ENCODE measurements at regions not wholly inside any gene's neighbourhood (a gene's known extent, or its start where the extent isn't known, plus 50 kb on each side); places are given as distances from the start of the nearest gene placed in this dataset.

DNA sequence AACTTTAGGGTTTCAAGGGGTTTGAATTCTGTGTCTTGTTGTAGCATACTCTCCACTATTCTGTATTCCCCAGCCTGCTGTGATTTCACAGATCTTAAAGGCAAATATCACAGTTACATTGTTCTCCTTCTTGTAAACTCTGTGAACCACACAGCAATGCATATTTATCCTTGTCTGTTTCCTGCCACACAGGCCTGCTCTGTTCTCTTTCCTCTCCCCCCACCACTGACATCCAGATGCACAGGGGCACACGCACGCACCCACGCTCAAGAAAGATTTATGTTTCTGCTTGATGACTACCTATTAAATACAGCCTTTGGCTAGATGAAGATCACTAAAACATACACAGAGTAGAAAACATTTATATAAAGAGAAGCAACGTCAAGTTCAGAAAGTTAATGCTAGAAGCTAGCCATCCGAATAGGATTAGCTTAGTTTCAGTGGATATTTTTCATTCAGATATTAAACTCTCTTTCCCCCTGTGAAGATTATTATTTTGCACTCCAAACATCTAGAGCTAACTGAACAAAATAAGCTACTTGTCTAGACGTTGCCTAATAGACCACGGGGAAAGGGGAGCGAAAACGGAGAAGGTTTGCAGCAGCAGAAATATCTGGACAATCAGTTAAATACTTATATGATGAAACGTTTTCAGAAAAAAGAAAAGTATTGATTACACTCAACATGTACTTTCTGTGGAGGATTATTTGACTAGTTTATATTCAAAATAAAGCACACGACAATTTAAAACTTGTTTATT, 193.1 kb upstream of the SEMA3C start:
- TF ChIP-seq, protein P1, sequence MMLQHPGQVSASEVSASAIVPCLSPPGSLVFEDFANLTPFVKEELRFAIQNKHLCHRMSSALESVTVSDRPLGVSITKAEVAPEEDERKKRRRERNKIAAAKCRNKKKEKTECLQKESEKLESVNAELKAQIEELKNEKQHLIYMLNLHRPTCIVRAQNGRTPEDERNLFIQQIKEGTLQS (CRISPR knock-in tag; conservative IDR thresholded peaks at IDR 0.05): no peak
- no peak for TF ChIP-seq ZSCAN18 (CRISPR knock-in tag; IDR thresholded peaks at IDR 0.05)
- TF ChIP-seq JUN (CRISPR knock-in tag; IDR thresholded peaks at IDR 0.05): no peak
- no peak for TF ChIP-seq ZNF512 (CRISPR knock-in tag; IDR thresholded peaks at IDR 0.05; ENCODE audit: borderline replicate concordance)
- TF ChIP-seq, protein P2, sequence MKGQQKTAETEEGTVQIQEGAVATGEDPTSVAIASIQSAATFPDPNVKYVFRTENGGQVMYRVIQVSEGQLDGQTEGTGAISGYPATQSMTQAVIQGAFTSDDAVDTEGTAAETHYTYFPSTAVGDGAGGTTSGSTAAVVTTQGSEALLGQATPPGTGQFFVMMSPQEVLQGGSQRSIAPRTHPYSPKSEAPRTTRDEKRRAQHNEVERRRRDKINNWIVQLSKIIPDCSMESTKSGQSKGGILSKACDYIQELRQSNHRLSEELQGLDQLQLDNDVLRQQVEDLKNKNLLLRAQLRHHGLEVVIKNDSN (CRISPR knock-in tag; IDR thresholded peaks at IDR 0.05): no peak
- TF ChIP-seq, protein P3, sequence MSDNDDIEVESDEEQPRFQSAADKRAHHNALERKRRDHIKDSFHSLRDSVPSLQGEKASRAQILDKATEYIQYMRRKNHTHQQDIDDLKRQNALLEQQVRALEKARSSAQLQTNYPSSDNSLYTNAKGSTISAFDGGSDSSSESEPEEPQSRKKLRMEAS (CRISPR knock-in tag; IDR thresholded peaks at IDR 0.05): no peak
- no peak for TF ChIP-seq CDX4 (CRISPR knock-in tag; IDR thresholded peaks at IDR 0.05; ENCODE audit: borderline replicate concordance)
- no peak for TF ChIP-seq ETV6 (CRISPR knock-in tag; IDR thresholded peaks at IDR 0.05)
